Choroid plexus epithelial cell (primary cell): ENCODE measurements at regions not wholly inside any gene's neighbourhood (a gene's known extent, or its start where the extent isn't known, plus 50 kb on each side); places are given as distances from the start of the nearest gene placed in this dataset.

Source experiments
- DNase-seq: peaks from one replicate; pipeline ENCODE4 v3.0.0-alpha.2; 2010; ENCODE audit warnings: low read depth
- H3K4me3 ChIP-seq: 2 replicates; pipeline ENCODE4 v1.5.1; 2011; ENCODE audit warnings: low read depth, mild to moderate bottlenecking, control low read depth, low read length, moderate library complexity
- CTCF ChIP-seq: conservative IDR thresholded peaks from 2 replicates; pipeline ENCODE4 v1.5.1; 2011; ENCODE audit warnings: low read depth, mild to moderate bottlenecking, control low read depth, inconsistent platforms, low read length, moderate library complexity

DNA sequence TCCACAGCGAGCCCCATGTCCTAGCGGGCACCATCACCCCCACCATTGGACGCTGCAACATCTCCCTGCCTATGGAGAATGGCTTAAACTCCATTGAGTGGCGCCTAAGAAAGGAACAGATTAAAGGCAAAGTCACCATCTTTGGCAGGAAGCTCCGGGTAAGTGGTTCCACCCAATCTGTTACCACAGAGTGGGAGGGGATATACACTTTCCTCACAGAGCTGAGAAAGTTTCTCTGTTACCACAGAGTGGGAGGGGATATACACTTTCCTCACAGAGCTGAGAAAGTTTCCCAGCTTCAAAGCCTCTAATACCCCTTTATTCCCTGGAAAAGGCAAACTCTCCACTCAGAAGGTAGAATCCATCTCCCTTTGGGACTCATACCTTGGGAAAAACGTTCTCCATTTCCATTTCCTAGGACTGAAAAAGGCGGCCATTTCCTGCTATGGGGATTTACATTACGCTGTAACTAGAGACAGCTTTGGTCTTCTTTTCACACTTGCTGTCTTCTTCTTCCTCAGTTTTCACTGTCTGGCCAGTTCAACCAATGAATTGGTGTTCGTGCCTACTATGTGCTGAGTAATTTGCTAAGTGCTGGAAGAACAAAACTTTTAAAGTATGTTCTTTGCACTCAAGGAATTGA lies 63.4 kb upstream of the WWC1 start:
- peak; percentile 5 for DNase-seq

DNA sequence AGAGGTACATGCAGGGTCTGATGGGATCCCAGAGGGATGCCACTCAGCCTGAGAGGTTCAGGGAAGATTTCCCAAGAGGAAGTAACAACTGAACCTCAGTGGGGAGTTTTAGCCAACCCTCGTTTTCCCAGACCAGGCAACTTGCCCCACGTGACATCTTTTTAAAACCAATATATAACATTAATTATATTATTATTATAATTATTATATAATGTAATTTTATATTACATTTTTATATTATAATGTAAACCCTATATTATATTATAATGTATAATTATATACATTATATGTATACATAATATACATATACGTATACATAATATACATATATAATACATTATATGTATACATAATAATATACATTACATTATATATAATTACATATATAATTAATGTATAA lies 62.8 kb upstream of the WWC1 start:
- no peak for TF ChIP-seq CTCF
- no peak for DNase-seq
- H3K4me3 ChIP-seq: no peak overlapping the region

More for the DNA sequence above, 63.4 kb upstream of the WWC1 start:
- H3K4me3 ChIP-seq: no peak overlapping the region
- TF ChIP-seq CTCF: no peak

- H3K4me3 ChIP-seq: no peak overlapping the region
- no peak for DNase-seq
Observed at GRCh38 chr5:168234133-168234532, 57.3 kb upstream of the WWC1 start.

GRCh38 chr5:168238463-168238862 lies 53.0 kb upstream of the WWC1 start:
- no peak for TF ChIP-seq CTCF
- no peak overlapping the region for H3K4me3 ChIP-seq
- DNase-seq: peak; percentile 13

More at GRCh38 chr5:168234133-168234532, 57.3 kb upstream of the WWC1 start:
- no peak for TF ChIP-seq CTCF

DNA sequence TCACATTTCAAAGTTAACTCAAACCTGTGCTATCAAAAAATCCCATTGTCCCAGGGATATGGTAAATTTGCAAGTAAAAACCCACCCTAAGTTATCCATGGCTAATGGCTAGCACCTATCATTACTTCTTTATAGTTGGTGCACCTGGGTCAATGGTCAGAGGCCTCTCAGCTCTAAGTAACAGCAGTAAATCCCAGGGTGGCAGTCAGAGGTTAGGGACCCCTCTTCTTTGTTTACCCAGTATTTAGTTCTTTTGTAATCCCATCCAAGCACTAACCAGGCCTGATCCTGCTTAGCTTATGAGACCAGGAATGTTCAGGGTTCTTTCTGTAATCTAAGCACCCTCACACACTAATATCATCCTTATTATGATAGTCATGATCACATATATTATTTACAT lies 52.1 kb upstream of the WWC1 start:
- no peak for DNase-seq
- TF ChIP-seq CTCF: no peak
- H3K4me3 ChIP-seq: no peak overlapping the region
